GM12801 (cell line): ENCODE measurements at regions not wholly inside any gene's neighbourhood (a gene's known extent, or its start where the extent isn't known, plus 50 kb on each side); places are given as distances from the start of the nearest gene placed in this dataset.

Experiments
- TF ChIP-seq, protein P1 (sequence below): IDR thresholded peaks from one replicate; pipeline ENCODE4 v1.5.1; 2011; ENCODE audit warnings: control low read depth; ENCODE audit not compliant: insufficient read length; ENCODE audit errors: extremely low read depth

DNA sequence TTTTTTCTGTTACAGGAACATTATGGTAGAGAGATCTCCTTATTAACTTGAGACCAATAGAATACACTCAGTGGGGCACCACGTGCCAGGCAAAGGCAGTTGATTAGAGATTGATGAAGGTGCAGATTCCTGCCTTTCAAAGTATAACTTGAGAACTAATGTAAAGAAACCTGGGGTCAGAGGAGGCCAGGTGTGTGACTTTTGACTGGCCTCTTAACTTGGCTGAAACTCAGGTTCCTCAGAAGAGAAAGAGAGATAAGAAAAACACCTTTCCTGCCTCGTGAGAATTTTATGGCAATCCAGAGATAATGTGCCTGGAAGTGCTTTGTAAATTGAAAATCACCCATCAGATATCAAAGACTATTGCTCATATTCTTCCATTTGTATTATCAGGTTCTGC lies 110.7 kb upstream of the GZMB start:
- TF ChIP-seq, protein P1, sequence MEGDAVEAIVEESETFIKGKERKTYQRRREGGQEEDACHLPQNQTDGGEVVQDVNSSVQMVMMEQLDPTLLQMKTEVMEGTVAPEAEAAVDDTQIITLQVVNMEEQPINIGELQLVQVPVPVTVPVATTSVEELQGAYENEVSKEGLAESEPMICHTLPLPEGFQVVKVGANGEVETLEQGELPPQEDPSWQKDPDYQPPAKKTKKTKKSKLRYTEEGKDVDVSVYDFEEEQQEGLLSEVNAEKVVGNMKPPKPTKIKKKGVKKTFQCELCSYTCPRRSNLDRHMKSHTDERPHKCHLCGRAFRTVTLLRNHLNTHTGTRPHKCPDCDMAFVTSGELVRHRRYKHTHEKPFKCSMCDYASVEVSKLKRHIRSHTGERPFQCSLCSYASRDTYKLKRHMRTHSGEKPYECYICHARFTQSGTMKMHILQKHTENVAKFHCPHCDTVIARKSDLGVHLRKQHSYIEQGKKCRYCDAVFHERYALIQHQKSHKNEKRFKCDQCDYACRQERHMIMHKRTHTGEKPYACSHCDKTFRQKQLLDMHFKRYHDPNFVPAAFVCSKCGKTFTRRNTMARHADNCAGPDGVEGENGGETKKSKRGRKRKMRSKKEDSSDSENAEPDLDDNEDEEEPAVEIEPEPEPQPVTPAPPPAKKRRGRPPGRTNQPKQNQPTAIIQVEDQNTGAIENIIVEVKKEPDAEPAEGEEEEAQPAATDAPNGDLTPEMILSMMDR, result no peak

DNA sequence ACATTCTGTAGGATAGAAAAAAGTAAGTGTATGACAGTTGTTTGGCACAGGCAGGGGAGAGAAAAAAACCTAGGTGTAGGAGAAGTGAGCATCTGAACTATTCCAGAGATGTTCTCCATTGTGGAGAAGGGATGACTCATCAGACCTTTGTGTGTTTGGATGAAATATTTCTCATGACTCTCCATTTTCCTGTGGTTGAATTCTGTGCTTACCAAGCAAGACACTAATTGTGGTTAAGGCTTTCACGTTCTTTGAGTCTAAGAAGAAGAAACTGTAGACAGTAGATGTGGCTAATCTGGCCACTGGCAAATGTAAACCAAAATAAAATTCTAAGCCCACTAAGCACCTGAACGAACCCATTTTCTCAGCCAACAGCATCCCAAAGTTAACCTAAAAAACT lies 107.9 kb upstream of the GZMB start:
- TF ChIP-seq, protein P1, result no peak

DNA sequence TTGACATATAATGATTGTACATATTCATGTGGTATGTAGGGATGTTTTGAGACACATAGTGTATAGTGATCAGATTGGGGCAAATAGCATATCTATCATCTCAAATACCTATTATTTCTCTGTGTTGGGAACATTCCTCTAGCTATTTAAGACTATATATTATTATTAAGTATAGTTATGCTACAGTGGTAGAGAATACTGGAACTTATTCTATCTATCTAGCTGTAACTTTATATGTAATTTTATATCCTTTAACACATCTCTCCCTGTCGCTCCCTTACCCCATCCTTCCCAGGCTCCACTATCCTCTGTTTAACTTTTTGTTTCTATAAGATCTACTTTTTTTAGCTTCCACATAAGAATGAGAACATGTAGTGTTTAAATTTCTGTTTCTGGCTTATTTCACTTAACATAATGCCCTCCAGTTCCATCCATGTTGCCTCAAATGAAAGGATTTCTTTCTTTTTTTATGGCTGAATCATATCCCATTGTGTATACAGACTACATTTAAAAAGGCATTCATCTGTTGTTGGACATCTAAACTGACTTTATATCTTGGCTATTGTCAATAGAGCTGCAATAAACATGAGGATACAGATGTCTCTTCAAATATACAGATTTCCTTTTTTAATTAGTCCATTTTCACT lies 102.1 kb upstream of the GZMB start:
- TF ChIP-seq, protein P1, result no peak

DNA sequence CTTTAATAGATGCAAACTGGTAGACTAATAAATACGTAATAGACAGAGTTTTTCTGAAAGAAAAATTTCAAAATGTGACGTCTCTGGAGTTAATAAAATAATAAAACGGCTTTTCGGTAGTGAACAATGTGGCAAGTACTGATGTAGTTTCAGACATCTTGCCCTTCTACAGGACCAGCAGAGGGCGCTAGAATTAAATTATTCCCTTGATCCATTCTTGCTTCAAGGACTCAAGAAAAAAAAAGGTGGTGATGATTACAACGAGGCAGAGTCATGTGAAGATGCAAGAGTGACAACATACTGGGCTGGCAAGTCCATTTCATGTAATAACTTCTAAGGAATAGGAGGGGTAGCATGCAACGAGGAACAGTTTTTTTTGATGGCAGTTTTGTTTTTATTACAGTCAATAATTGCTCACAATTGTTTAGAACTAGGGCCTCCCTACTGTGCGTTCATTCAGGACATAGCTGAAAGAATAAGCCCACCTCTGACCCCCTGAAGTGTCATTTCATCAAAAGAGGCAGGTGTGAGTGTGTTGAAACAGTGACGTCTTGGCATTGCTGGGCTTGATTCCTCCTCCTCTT lies 101.0 kb upstream of the GZMB start:
- TF ChIP-seq, protein P1, result no peak

DNA sequence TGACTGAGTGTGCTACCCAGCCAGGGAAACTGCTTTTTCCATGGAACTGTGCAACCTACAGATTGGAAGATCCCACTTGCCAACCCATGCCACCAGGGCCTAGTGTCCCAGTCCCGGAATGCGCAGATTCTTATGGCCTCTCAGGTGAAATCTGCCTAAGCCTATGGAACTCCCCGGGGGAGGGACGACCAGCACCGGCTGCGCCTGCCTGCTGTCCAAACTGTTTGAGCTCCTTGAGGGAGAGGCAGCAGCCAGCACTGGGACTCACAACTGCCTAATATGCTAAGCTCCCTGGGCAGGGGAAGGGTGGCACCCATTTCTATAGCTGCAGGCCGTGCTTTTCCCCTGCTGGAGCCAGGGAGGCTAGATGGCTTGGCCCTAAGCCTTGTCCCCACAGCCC lies 92.5 kb upstream of the GZMB start:
- TF ChIP-seq, protein P1, result no peak

DNA sequence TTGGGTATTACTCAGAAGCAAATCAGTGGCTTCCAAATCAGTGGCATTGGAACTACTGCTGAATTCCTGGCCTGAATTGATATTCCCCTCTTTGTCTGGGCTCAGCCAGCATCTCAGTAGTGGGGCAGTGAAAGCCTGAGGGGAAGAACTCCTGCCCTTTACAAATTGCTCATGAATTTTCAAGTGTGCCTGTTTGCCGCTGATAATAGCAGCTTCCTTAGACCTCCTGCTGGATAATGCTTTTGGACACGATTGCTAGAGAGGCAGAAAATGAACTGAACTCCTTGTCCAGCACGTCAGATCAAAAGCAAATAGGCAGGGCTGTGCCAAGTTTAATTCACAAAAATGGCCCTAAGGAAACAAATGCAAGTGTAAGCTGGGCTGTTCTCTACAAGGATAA lies 91.3 kb upstream of the GZMB start:
- TF ChIP-seq, protein P1, result no peak

DNA sequence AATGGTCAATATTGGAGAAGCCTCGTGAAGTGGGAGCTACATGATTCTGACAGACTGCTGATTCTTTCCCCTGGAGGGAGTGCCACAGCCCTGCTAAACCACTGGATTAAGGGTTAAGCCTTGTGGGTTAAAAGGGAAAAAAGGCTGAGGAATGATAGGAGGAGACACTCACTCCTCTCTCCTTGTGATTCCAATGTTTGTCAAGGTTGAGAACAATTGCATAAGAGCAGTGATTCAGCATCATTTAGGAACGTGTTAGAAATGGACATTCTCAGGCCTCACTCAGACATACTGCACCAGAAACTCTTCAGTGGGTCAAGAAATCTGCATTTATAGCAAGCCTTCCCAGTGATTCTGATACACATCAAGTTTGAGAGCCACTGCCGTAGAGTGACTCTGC lies 87.8 kb upstream of the GZMB start:
- TF ChIP-seq, protein P1, result no peak
